ENCODE measurements at regions not wholly inside any gene's neighbourhood (a gene's known extent, or its start where the extent isn't known, plus 50 kb on each side); places are given as distances from the start of the nearest gene placed in this dataset.

GRCh38 chr1:208917281-208917680 lies 666.2 kb upstream of the CAMK1G start:
- TF ChIP-seq USF1 (IDR thresholded peaks at IDR 0.05) = no peak
- TF ChIP-seq CREB1 (IDR thresholded peaks at IDR 0.05; ENCODE audit: low read depth) = no peak
- no peak for TF ChIP-seq EGR1 (IDR thresholded peaks at IDR 0.05)
- TF ChIP-seq ZBTB7A (IDR thresholded peaks at IDR 0.05; ENCODE audit: low read depth) = no peak
- TF ChIP-seq EP300 (IDR thresholded peaks at IDR 0.05; ENCODE audit: borderline replicate concordance) = no peak
- TF ChIP-seq YY1 (IDR thresholded peaks at IDR 0.05; ENCODE audit: low read depth) = no peak
- no peak for TF ChIP-seq FOXM1 (IDR thresholded peaks at IDR 0.05; ENCODE audit: borderline replicate concordance, low read depth)
- TF ChIP-seq CEBPB (IDR thresholded peaks at IDR 0.05) = no peak

All from Ishikawa (cell line).